ENCODE measurements at regions not wholly inside any gene's neighbourhood (a gene's known extent, or its start where the extent isn't known, plus 50 kb on each side); places are given as distances from the start of the nearest gene placed in this dataset.

- TF ChIP-seq POLR2A (IDR thresholded peaks at IDR 0.05; ENCODE audit: low read depth, low read length) = no peak
- TF ChIP-seq MYC (IDR thresholded peaks at IDR 0.05; ENCODE audit: insufficient read depth, insufficient read length, insufficient replicate concordance, low read length, severe bottlenecking) = no peak
- TF ChIP-seq CTCF (IDR thresholded peaks at IDR 0.05 in 2 of 3, conservative IDR thresholded peaks at IDR 0.05 in 1 of 3; ENCODE audit: control insufficient read depth in 2 of 3, extremely low read depth in 1 of 3, insufficient read depth in 1 of 3, low read depth in 3 of 3, low read length in 3 of 3) = no peak
- no peak for TF ChIP-seq ZNF592 (IDR thresholded peaks at IDR 0.05)
- no peak for TF ChIP-seq EZH2 (IDR thresholded peaks at IDR 0.05; ENCODE audit: borderline replicate concordance, control insufficient read depth, low read depth, low read length)
- TF ChIP-seq JUNB (IDR thresholded peaks at IDR 0.05) = no peak
- TF ChIP-seq REST (IDR thresholded peaks at IDR 0.05; ENCODE audit: low read depth, low read length) = no peak
These were observed 122.4 kb upstream of the EXOC2 start for GRCh38 chr6:815348-815738.

All from GM12878 (cell line).